Astrocyte (in vitro differentiated cells and primary cell): ENCODE measurements at regions not wholly inside any gene's neighbourhood (a gene's known extent, or its start where the extent isn't known, plus 50 kb on each side); places are given as distances from the start of the nearest gene placed in this dataset.

Experiments
- DNase-seq: peaks from one replicate; pipeline ENCODE4 v3.0.0-alpha.2; 2010; ENCODE audit warnings: low read depth
- FAIRE-seq: peaks from 2 replicates; lab custom pipeline; 2011; peaks lifted over from hg19 to GRCh38; lab: Jason Lieb, UNC
- H2AFZ ChIP-seq: 2 replicates; pipeline ENCODE4 v1.6.0; 2012; ENCODE audit warnings: low read depth, low read length, inconsistent platforms
- H3K27ac ChIP-seq: 2 replicates; pipeline ENCODE4 v1.5.1; 2011; ENCODE audit warnings: low read depth, low read length, inconsistent platforms
- H3K27me3 ChIP-seq: 2 replicates; pipeline ENCODE4 v1.6.0; 2011; ENCODE audit warnings: low read length, inconsistent platforms; ENCODE audit not compliant: insufficient read depth
- H3K36me3 ChIP-seq: 2 replicates; pipeline ENCODE4 v1.5.1; 2011; ENCODE audit warnings: low read length, inconsistent platforms; ENCODE audit not compliant: insufficient read depth
- H3K4me1 ChIP-seq: 2 replicates; pipeline ENCODE4 v1.5.1; 2011; ENCODE audit warnings: low read length, inconsistent platforms; ENCODE audit not compliant: insufficient read depth
- H3K4me2 ChIP-seq: 2 replicates; pipeline ENCODE4 v1.6.0; 2012; ENCODE audit warnings: low read length, inconsistent platforms
- H3K4me3 ChIP-seq: 2 replicates; pipeline ENCODE4 v1.5.1; 2011; ENCODE audit warnings: low read depth, mild to moderate bottlenecking, low read length, inconsistent platforms; ENCODE audit not compliant: insufficient read depth
- H3K79me2 ChIP-seq: 2 replicates; pipeline ENCODE4 v1.6.0; 2012; ENCODE audit warnings: mild to moderate bottlenecking, low read length, inconsistent platforms; ENCODE audit not compliant: insufficient read depth
- H3K9ac ChIP-seq: 2 replicates; pipeline ENCODE4 v1.6.0; 2012; ENCODE audit warnings: mild to moderate bottlenecking, low read length, inconsistent platforms
- H3K9me3 ChIP-seq: 2 replicates; pipeline ENCODE4 v1.5.1; 2012; ENCODE audit warnings: low read depth, mild to moderate bottlenecking, low read length, inconsistent platforms; ENCODE audit not compliant: insufficient read depth
- H4K20me1 ChIP-seq: 2 replicates; pipeline ENCODE4 v1.6.0; 2012; ENCODE audit warnings: low read length, inconsistent platforms; ENCODE audit not compliant: insufficient read depth
- H3K27ac Mint-ChIP-seq: one replicate; pipeline ENCODE4 v1.8.0; 2021; ENCODE audit warnings: mild to moderate bottlenecking, mixed read lengths; ENCODE audit not compliant: unreplicated experiment
- H3K27me3 Mint-ChIP-seq: one replicate; pipeline ENCODE4 v1.8.0; 2021; ENCODE audit warnings: low read depth, mixed read lengths; ENCODE audit not compliant: unreplicated experiment
- H3K36me3 Mint-ChIP-seq: one replicate; pipeline ENCODE4 v1.8.0; 2021; ENCODE audit warnings: low read depth, mixed read lengths; ENCODE audit not compliant: unreplicated experiment
- H3K4me1 Mint-ChIP-seq: one replicate; pipeline ENCODE4 v1.8.0; 2021; ENCODE audit warnings: low read depth, mixed read lengths; ENCODE audit not compliant: unreplicated experiment
- H3K4me3 Mint-ChIP-seq: one replicate; pipeline ENCODE4 v1.8.0; 2021; ENCODE audit warnings: mild to moderate bottlenecking, moderate library complexity, mixed read lengths; ENCODE audit not compliant: unreplicated experiment
- H3K9me3 Mint-ChIP-seq: one replicate; pipeline ENCODE4 v1.8.0; 2021; ENCODE audit warnings: mild to moderate bottlenecking, mixed read lengths; ENCODE audit not compliant: unreplicated experiment
- CTCF ChIP-seq: IDR thresholded peaks from 2 replicates; pipeline ENCODE4 v1.5.1; 2011; ENCODE audit warnings: low read depth, mild to moderate bottlenecking, inconsistent platforms, low read length, moderate library complexity; ENCODE audit not compliant: insufficient read depth
- EZH2 ChIP-seq: IDR thresholded peaks from 2 replicates; pipeline ENCODE4 v1.6.1; 2012; ENCODE audit warnings: mild to moderate bottlenecking, low read length, inconsistent platforms; ENCODE audit not compliant: insufficient read depth

- DNase-seq = no peak
- Mint-ChIP-seq H3K4me3 (no peak overlapping the region), H3K27me3 (no peaks in the 10 kb centered on the region), H3K36me3 (no peaks in the 10 kb centered on the region), H3K9me3 (peaks cover 4% of the 10 kb centered on the region), H3K27ac (peak overlapping the region; percentile 59), H3K4me1 (peaks cover 20% of the 10 kb centered on the region)
- Histone ChIP-seq H3K27ac (no peak overlapping the region), H4K20me1 (no peaks in the 10 kb centered on the region), H3K36me3 (no peaks in the 10 kb centered on the region), H2AFZ (no peak overlapping the region), H3K4me1 (peaks cover 9% of the 10 kb centered on the region), H3K27me3 (no peaks in the 10 kb centered on the region), H3K9me3 (peaks cover 3% of the 10 kb centered on the region), H3K4me2 (no peak overlapping the region), H3K4me3 (no peak overlapping the region), H3K9ac (no peak overlapping the region), H3K79me2 (no peaks in the 10 kb centered on the region)
- no peak for FAIRE-seq
- TF ChIP-seq CTCF = no peak
- no peak for TF ChIP-seq EZH2
Observed at GRCh38 chr13:79810018-79810417, 329.1 kb downstream of the NDFIP2 start.

- Mint-ChIP-seq H3K27me3 (no peaks in the 10 kb centered on the region), H3K4me1 (peaks cover 27% of the 10 kb centered on the region), H3K4me3 (no peak overlapping the region), H3K36me3 (no peaks in the 10 kb centered on the region), H3K9me3 (peaks cover 4% of the 10 kb centered on the region), H3K27ac (no peak overlapping the region)
- no peak overlapping the region for H2AFZ ChIP-seq
- FAIRE-seq = no peak
- no peak for DNase-seq
- H3K9ac ChIP-seq = no peak overlapping the region
- TF ChIP-seq CTCF (no peak), EZH2 (no peak)
- H3K4me3 ChIP-seq = no peak overlapping the region
- H3K27ac ChIP-seq = no peak overlapping the region
- no peaks in the 10 kb centered on the region for H4K20me1 ChIP-seq
- peaks cover 3% of the 10 kb centered on the region for H3K9me3 ChIP-seq
- H3K4me1 ChIP-seq = peaks cover 9% of the 10 kb centered on the region
- no peak overlapping the region for H3K4me2 ChIP-seq
- H3K79me2 ChIP-seq = no peaks in the 10 kb centered on the region
- no peaks in the 10 kb centered on the region for H3K36me3 ChIP-seq
- H3K27me3 ChIP-seq = no peaks in the 10 kb centered on the region
Observed at GRCh38 chr13:79808475-79808874, 327.5 kb downstream of the NDFIP2 start.

GRCh38 chr13:79807554-79807953, 326.6 kb downstream of the NDFIP2 start:
- Histone ChIP-seq H2AFZ (no peak overlapping the region), H3K9ac (no peak overlapping the region), H3K79me2 (no peaks in the 10 kb centered on the region), H3K9me3 (peaks cover 3% of the 10 kb centered on the region), H3K27me3 (no peaks in the 10 kb centered on the region), H4K20me1 (no peaks in the 10 kb centered on the region), H3K4me3 (no peak overlapping the region), H3K27ac (no peak overlapping the region), H3K4me1 (peaks cover 9% of the 10 kb centered on the region), H3K36me3 (no peaks in the 10 kb centered on the region), H3K4me2 (no peak overlapping the region)
- no peak for TF ChIP-seq CTCF
- TF ChIP-seq EZH2 = no peak
- no peak for FAIRE-seq
- peaks cover 27% of the 10 kb centered on the region for H3K4me1 Mint-ChIP-seq
- no peak overlapping the region for H3K27ac Mint-ChIP-seq
- H3K9me3 Mint-ChIP-seq = peaks cover 4% of the 10 kb centered on the region
- H3K36me3 Mint-ChIP-seq = no peaks in the 10 kb centered on the region
- no peak overlapping the region for H3K4me3 Mint-ChIP-seq
- DNase-seq = no peak
- no peaks in the 10 kb centered on the region for H3K27me3 Mint-ChIP-seq
